ENCODE measurements at regions not wholly inside any gene's neighbourhood (a gene's known extent, or its start where the extent isn't known, plus 50 kb on each side); places are given as distances from the start of the nearest gene placed in this dataset.

- Histone ChIP-seq H3K4me3 (no peak overlapping the region), H3K27me3 (no peaks in the 10 kb centered on the region), H3K9me3 (no peaks in the 10 kb centered on the region), H3K4me1 (no peaks in the 10 kb centered on the region), H3K36me3 (no peaks in the 10 kb centered on the region), H3K27ac (no peak overlapping the region)
- no peak for DNase-seq
- ATAC-seq, result no peak
- in situ Hi-C loops (cut with MboI; ENCODE audit: low sequenced_read_pairs in 4 of 4) (no loop called here), intact Hi-C loops (cut with DNase I; ENCODE audit: low total_unique reads) (no loop called here)
- no peak for TF ChIP-seq CTCF (IDR thresholded peaks at IDR 0.05 in 4 of 5, conservative IDR thresholded peaks at IDR 0.05 in 1 of 5)
- no peak for TF ChIP-seq POLR2A (IDR thresholded peaks at IDR 0.05)
Observed at GRCh38 chr5:164735334-164735733, 1229.9 kb downstream of the MAT2B start.

- TF ChIP-seq CTCF (IDR thresholded peaks at IDR 0.05 in 4 of 5, conservative IDR thresholded peaks at IDR 0.05 in 1 of 5) (no peak), POLR2A (IDR thresholded peaks at IDR 0.05) (no peak)
- no peak for DNase-seq
- Histone ChIP-seq H3K27ac (no peak overlapping the region), H3K4me3 (no peak overlapping the region), H3K4me1 (no peaks in the 10 kb centered on the region), H3K36me3 (no peaks in the 10 kb centered on the region), H3K9me3 (no peaks in the 10 kb centered on the region), H3K27me3 (no peaks in the 10 kb centered on the region)
- in situ Hi-C loops (cut with MboI; ENCODE audit: low sequenced_read_pairs in 4 of 4) (no loop called here), intact Hi-C loops (cut with DNase I; ENCODE audit: low total_unique reads) (no loop called here)
- no peak for ATAC-seq
Observed at GRCh38 chr5:164741376-164741775, 1236.0 kb downstream of the MAT2B start.

- no peak for ATAC-seq
- H3K9me3 ChIP-seq, result no peaks in the 10 kb centered on the region
- no peaks in the 10 kb centered on the region for H3K36me3 ChIP-seq
- TF ChIP-seq POLR2A (IDR thresholded peaks at IDR 0.05), result no peak
- no peak for TF ChIP-seq CTCF (IDR thresholded peaks at IDR 0.05 in 4 of 5, conservative IDR thresholded peaks at IDR 0.05 in 1 of 5)
- DNase-seq, result no peak
- no peak overlapping the region for H3K4me3 ChIP-seq
- H3K27ac ChIP-seq, result no peak overlapping the region
- in situ Hi-C loops (cut with MboI; ENCODE audit: low sequenced_read_pairs in 4 of 4) (no loop called here), intact Hi-C loops (cut with DNase I; ENCODE audit: low total_unique reads) (no loop called here)
- H3K27me3 ChIP-seq, result no peaks in the 10 kb centered on the region
- no peaks in the 10 kb centered on the region for H3K4me1 ChIP-seq
Observed at GRCh38 chr5:164742025-164742424, 1236.6 kb downstream of the MAT2B start.

- ATAC-seq (no peak), DNase-seq (no peak)
- in situ Hi-C loops (cut with MboI; ENCODE audit: low sequenced_read_pairs in 4 of 4), result no loop called here
- Histone ChIP-seq H3K4me3 (no peak overlapping the region), H3K36me3 (no peaks in the 10 kb centered on the region), H3K4me1 (no peaks in the 10 kb centered on the region), H3K27ac (no peak overlapping the region), H3K27me3 (no peaks in the 10 kb centered on the region), H3K9me3 (no peaks in the 10 kb centered on the region)
- TF ChIP-seq POLR2A (IDR thresholded peaks at IDR 0.05) (no peak), CTCF (IDR thresholded peaks at IDR 0.05 in 4 of 5, conservative IDR thresholded peaks at IDR 0.05 in 1 of 5) (no peak)
- intact Hi-C loops (cut with DNase I; ENCODE audit: low total_unique reads), result no loop called here
Observed at GRCh38 chr5:164746723-164747122, 1241.3 kb downstream of the MAT2B start.

- Histone ChIP-seq H3K27ac (no peak overlapping the region), H3K36me3 (no peaks in the 10 kb centered on the region), H3K4me3 (no peak overlapping the region), H3K27me3 (no peaks in the 10 kb centered on the region), H3K4me1 (no peaks in the 10 kb centered on the region), H3K9me3 (no peaks in the 10 kb centered on the region)
- DNase-seq (no peak), ATAC-seq (no peak)
- TF ChIP-seq POLR2A (IDR thresholded peaks at IDR 0.05) (no peak), CTCF (IDR thresholded peaks at IDR 0.05 in 4 of 5, conservative IDR thresholded peaks at IDR 0.05 in 1 of 5) (no peak)
- in situ Hi-C loops (cut with MboI; ENCODE audit: low sequenced_read_pairs in 4 of 4) (no loop called here), intact Hi-C loops (cut with DNase I; ENCODE audit: low total_unique reads) (no loop called here)
Observed at GRCh38 chr5:164747371-164747770, 1242.0 kb downstream of the MAT2B start.

Measured in gastrocnemius medialis (tissue), 4 donors.